SK-N-SH treated with all-trans-retinoic acid at 6 μM for 48 hours (cell line): ENCODE measurements at regions not wholly inside any gene's neighbourhood (a gene's known extent, or its start where the extent isn't known, plus 50 kb on each side); places are given as distances from the start of the nearest gene placed in this dataset.

Source experiments
- ATAC-seq: fragments of 200-7000 bp; cut with Tn5 transposase; 3 replicates; pipeline ENCODE4 v1.9.1; 2020; ENCODE audit warnings: mild to moderate bottlenecking, moderate library complexity
- CSDC2 ChIP-seq: fragments of 250-450 bp; sonication (Bioruptor Pico); IDR thresholded peaks from 2 replicates; pipeline ENCODE4 v1.5.0; 2020; ENCODE audit warnings: mild to moderate bottlenecking, moderate library complexity
- ESRRG ChIP-seq: fragments of 250-450 bp; sonication (Bioruptor Pico); IDR thresholded peaks from 2 replicates; pipeline ENCODE4 v1.6.1; 2021; ENCODE audit warnings: mild to moderate bottlenecking
- GLIS3 ChIP-seq: fragments of 250-450 bp; sonication (Bioruptor Pico); IDR thresholded peaks from 2 replicates; pipeline ENCODE4 v1.5.0; 2020; ENCODE audit warnings: mild to moderate bottlenecking, moderate library complexity
- ISL1 ChIP-seq: fragments of 250-450 bp; sonication (Bioruptor Pico); IDR thresholded peaks from 2 replicates; pipeline ENCODE4 v2.1.2; 2022; ENCODE audit warnings: mild to moderate bottlenecking, moderate library complexity
- OSR1 ChIP-seq: fragments of 250-450 bp; sonication (Bioruptor Pico); IDR thresholded peaks from 2 replicates; pipeline ENCODE4 v1.8.0; 2022; ENCODE audit warnings: moderate library complexity, mild to moderate bottlenecking, inconsistent platforms
- PPARA ChIP-seq: fragments of 250-450 bp; sonication (Bioruptor Pico); IDR thresholded peaks from 2 replicates; pipeline ENCODE4 v1.5.0; 2020; ENCODE audit warnings: mild to moderate bottlenecking, borderline replicate concordance
- RARB ChIP-seq: fragments of 250-450 bp; sonication (Bioruptor Pico); IDR thresholded peaks from 2 replicates; pipeline ENCODE4 v1.8.0; 2021; ENCODE audit warnings: mild to moderate bottlenecking, moderate library complexity
- SNAI2 ChIP-seq: fragments of 250-450 bp; sonication (Bioruptor Pico); IDR thresholded peaks from 2 replicates; pipeline ENCODE4 v1.5.0; 2020; ENCODE audit warnings: mild to moderate bottlenecking, moderate library complexity
- TCF4 ChIP-seq: fragments of 250-450 bp; sonication (Bioruptor Pico); IDR thresholded peaks from 2 replicates; pipeline ENCODE4 v1.8.0; 2021; ENCODE audit warnings: mild to moderate bottlenecking, moderate library complexity, borderline replicate concordance
- TOX ChIP-seq: fragments of 250-450 bp; sonication (Bioruptor Pico); IDR thresholded peaks from 2 replicates; pipeline ENCODE4 v1.8.0; 2021; ENCODE audit warnings: mild to moderate bottlenecking, moderate library complexity, borderline replicate concordance
- ZC3H10 ChIP-seq: fragments of 250-450 bp; sonication (Bioruptor Pico); IDR thresholded peaks from 2 replicates; pipeline ENCODE4 v1.5.1; 2021; ENCODE audit warnings: mild to moderate bottlenecking, moderate library complexity
- ZFP3 ChIP-seq: fragments of 250-450 bp; sonication (Bioruptor Pico); IDR thresholded peaks from 2 replicates; pipeline ENCODE4 v1.5.0; 2020; ENCODE audit warnings: mild to moderate bottlenecking, moderate library complexity
- ZFP30 ChIP-seq: fragments of 450-650 bp; formaldehyde crosslinking; IDR thresholded peaks from 2 replicates; pipeline ENCODE4 v1.5.0; 2022; ENCODE audit warnings: mild to moderate bottlenecking, moderate library complexity
- ZNF565 ChIP-seq: fragments of 450-650 bp; formaldehyde crosslinking; conservative IDR thresholded peaks from 2 replicates; pipeline ENCODE4 v1.5.0; 2020; ENCODE audit warnings: low read depth, mild to moderate bottlenecking, moderate library complexity
- ZNF70 ChIP-seq: fragments of 450-650 bp; formaldehyde crosslinking; IDR thresholded peaks from 2 replicates; pipeline ENCODE4 v1.5.0; 2020; ENCODE audit warnings: mild to moderate bottlenecking, moderate library complexity
- ZNF8 ChIP-seq: fragments of 450-650 bp; formaldehyde crosslinking; IDR thresholded peaks from 2 replicates; pipeline ENCODE4 v1.5.0; 2020; ENCODE audit warnings: mild to moderate bottlenecking, moderate library complexity
- TF ChIP-seq, protein P1 (sequence below): fragments of 250-450 bp; sonication (Bioruptor Pico); IDR thresholded peaks from 2 replicates; pipeline ENCODE4 v1.5.1; 2021; ENCODE audit warnings: mild to moderate bottlenecking, moderate library complexity
- TF ChIP-seq, protein P2 (sequence below): fragments of 250-450 bp; sonication (Bioruptor Pico); IDR thresholded peaks from 2 replicates; pipeline ENCODE4 v1.8.0; 2020; ENCODE audit warnings: mild to moderate bottlenecking, moderate library complexity, borderline replicate concordance
- TF ChIP-seq, protein P3 (sequence below): fragments of 250-450 bp; sonication (Bioruptor Pico); IDR thresholded peaks from 2 replicates; pipeline ENCODE4 v1.5.0; 2020; ENCODE audit warnings: mild to moderate bottlenecking, moderate library complexity
- TF ChIP-seq, protein P4 (sequence below): fragments of 250-450 bp; sonication (Bioruptor Pico); IDR thresholded peaks from 2 replicates; pipeline ENCODE4 v1.5.1; 2020; ENCODE audit warnings: low read depth, mild to moderate bottlenecking, moderate library complexity

DNA sequence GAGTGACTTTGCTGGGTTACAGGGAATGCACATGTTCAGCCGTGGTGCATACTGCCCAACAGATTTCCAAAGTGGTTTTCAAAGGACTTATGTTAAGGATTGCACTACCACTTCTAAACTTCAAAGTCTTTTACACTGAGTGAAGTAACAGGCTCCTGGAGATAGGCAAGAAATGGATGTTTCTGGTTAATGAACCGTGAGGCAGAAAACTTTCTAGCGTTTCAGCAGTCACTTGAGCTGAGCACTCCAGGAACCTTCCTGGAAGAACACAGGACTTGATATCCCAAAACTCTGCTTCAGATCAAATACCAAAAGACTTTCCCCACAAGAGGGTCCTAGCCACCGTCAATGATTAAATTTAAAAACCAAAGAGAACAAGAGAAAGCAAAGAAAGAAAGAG is 74.3 kb upstream of the ATP1A1 start (continued):
- TF ChIP-seq ISL1 (CRISPR knock-in tag) (no peak), RARB (no peak), PPARA (CRISPR knock-in tag) (no peak)

DNA sequence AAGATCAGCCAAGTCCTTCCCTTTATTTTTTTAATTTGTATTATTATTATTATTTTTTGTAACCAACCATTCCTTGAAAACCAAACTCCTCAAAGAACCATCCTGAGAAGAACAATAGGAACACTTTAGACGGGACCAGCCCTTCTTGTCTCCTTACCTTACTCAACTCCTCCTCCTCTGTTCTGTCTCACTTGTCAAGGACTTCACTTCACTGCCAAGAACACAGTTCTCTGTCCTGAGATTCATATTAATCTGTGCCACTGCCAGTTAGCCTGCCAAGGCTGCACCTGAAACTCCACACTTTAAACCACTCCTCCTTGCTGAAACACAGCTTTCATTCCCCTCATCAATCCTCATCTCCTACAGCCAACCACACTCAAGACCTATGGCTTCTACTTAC is 73.8 kb upstream of the ATP1A1 start:
- TF ChIP-seq ZNF8 (CRISPR knock-in tag) (no peak), OSR1 (no peak), CSDC2 (CRISPR knock-in tag) (no peak), GLIS3 (CRISPR knock-in tag) (no peak), SNAI2 (CRISPR knock-in tag) (no peak), TCF4 (CRISPR knock-in tag) (no peak), ESRRG (CRISPR knock-in tag) (no peak), PPARA (CRISPR knock-in tag) (no peak), ZC3H10 (CRISPR knock-in tag) (no peak), ZNF565 (CRISPR knock-in tag) (no peak), ZFP3 (no peak), ZFP30 (CRISPR knock-in tag) (no peak), RARB (no peak)
- TF ChIP-seq, protein P1, sequence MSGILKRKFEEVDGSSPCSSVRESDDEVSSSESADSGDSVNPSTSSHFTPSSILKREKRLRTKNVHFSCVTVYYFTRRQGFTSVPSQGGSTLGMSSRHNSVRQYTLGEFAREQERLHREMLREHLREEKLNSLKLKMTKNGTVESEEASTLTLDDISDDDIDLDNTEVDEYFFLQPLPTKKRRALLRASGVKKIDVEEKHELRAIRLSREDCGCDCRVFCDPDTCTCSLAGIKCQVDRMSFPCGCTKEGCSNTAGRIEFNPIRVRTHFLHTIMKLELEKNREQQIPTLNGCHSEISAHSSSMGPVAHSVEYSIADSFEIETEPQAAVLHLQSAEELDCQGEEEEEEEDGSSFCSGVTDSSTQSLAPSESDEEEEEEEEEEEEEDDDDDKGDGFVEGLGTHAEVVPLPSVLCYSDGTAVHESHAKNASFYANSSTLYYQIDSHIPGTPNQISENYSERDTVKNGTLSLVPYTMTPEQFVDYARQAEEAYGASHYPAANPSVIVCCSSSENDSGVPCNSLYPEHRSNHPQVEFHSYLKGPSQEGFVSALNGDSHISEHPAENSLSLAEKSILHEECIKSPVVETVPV (CRISPR knock-in tag): no peak
- TF ChIP-seq, protein P2, sequence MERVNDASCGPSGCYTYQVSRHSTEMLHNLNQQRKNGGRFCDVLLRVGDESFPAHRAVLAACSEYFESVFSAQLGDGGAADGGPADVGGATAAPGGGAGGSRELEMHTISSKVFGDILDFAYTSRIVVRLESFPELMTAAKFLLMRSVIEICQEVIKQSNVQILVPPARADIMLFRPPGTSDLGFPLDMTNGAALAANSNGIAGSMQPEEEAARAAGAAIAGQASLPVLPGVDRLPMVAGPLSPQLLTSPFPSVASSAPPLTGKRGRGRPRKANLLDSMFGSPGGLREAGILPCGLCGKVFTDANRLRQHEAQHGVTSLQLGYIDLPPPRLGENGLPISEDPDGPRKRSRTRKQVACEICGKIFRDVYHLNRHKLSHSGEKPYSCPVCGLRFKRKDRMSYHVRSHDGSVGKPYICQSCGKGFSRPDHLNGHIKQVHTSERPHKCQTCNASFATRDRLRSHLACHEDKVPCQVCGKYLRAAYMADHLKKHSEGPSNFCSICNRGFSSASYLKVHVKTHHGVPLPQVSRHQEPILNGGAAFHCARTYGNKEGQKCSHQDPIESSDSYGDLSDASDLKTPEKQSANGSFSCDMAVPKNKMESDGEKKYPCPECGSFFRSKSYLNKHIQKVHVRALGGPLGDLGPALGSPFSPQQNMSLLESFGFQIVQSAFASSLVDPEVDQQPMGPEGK (CRISPR knock-in tag): no peak
- TF ChIP-seq, protein P3, sequence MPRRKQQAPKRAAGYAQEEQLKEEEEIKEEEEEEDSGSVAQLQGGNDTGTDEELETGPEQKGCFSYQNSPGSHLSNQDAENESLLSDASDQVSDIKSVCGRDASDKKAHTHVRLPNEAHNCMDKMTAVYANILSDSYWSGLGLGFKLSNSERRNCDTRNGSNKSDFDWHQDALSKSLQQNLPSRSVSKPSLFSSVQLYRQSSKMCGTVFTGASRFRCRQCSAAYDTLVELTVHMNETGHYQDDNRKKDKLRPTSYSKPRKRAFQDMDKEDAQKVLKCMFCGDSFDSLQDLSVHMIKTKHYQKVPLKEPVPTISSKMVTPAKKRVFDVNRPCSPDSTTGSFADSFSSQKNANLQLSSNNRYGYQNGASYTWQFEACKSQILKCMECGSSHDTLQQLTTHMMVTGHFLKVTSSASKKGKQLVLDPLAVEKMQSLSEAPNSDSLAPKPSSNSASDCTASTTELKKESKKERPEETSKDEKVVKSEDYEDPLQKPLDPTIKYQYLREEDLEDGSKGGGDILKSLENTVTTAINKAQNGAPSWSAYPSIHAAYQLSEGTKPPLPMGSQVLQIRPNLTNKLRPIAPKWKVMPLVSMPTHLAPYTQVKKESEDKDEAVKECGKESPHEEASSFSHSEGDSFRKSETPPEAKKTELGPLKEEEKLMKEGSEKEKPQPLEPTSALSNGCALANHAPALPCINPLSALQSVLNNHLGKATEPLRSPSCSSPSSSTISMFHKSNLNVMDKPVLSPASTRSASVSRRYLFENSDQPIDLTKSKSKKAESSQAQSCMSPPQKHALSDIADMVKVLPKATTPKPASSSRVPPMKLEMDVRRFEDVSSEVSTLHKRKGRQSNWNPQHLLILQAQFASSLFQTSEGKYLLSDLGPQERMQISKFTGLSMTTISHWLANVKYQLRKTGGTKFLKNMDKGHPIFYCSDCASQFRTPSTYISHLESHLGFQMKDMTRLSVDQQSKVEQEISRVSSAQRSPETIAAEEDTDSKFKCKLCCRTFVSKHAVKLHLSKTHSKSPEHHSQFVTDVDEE (CRISPR knock-in tag): no peak
- TF ChIP-seq, protein P4, sequence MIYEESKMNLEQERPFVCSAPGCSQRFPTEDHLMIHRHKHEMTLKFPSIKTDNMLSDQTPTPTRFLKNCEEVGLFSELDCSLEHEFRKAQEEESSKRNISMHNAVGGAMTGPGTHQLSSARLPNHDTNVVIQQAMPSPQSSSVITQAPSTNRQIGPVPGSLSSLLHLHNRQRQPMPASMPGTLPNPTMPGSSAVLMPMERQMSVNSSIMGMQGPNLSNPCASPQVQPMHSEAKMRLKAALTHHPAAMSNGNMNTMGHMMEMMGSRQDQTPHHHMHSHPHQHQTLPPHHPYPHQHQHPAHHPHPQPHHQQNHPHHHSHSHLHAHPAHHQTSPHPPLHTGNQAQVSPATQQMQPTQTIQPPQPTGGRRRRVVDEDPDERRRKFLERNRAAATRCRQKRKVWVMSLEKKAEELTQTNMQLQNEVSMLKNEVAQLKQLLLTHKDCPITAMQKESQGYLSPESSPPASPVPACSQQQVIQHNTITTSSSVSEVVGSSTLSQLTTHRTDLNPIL: no peak
- ATAC-seq: no peak

DNA sequence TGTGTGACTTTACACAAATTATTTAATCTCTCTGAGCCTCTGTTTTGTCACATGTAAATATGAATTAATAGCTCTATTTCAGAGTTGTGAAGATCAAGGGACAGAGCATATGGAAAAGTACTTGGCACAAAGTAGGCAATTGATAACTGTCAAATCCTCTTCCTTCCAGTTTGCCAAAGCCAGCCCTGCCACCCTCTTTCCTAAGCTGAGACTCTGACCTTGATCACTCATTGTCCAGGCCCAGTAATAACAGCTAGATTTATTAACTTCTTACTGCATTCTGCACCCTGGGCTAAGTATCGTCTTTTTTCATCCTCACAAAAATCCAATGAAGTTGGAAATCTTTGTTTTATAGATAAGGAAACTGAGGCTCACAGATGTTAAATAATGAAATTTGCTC is 70.8 kb upstream of the ATP1A1 start:
- TF ChIP-seq, protein P3 (CRISPR knock-in tag): no peak
- TF ChIP-seq SNAI2 (CRISPR knock-in tag) (no peak), ISL1 (CRISPR knock-in tag) (no peak), ESRRG (CRISPR knock-in tag) (no peak), ZNF70 (CRISPR knock-in tag) (no peak), ZFP3 (no peak), ZNF565 (CRISPR knock-in tag) (no peak), GLIS3 (CRISPR knock-in tag) (no peak), TOX (CRISPR knock-in tag) (no peak)
- ATAC-seq: no peak
